GM18861 (cell line): ENCODE measurements at regions not wholly inside any gene's neighbourhood (a gene's known extent, or its start where the extent isn't known, plus 50 kb on each side); places are given as distances from the start of the nearest gene placed in this dataset.
"Not testable (repeated sequence)": the region's sequence is repeated elsewhere in the genome, so short reads cannot be mapped to it uniquely, and the experiment has no call there.

Experiments used
- ATAC-seq: cut with Tn5 transposase; IDR thresholded peaks from one replicate; pipeline ENCODE4 v1.9.1; 2021; ENCODE audit not compliant: unreplicated experiment

DNA sequence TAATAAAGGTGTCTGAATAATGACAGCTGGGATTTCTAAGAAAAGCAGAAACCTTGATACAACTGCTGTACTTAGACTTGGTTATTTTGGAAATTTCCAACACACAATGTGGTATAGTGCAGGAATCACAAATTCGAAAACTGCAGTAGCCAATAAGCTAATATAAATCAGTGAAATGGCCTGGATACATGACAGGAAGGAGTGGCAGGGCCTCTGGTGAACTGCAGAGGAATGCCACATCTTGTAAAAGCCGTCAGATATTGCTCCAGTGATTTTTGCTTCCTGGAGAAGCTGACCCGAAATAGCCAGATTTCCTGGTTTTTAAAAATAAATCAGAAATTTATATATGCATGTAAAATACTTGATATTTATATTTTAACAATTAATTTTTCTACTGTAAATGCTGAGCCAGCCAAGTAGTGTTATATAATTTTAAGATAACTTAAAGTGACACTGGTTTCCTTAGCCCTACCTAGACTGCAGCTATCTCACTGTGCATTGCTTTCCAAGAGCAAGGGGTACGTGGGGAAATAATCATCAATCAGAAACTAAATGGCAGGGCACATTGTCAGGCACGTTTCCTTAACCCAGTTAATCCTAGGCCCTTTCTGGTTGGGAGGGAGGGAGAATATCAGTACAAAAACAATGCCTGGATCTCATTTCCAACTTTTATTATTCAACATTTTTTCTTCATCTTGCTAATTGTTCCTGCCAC, 182.4 kb downstream of the RASEF start:
- no peak for ATAC-seq

DNA sequence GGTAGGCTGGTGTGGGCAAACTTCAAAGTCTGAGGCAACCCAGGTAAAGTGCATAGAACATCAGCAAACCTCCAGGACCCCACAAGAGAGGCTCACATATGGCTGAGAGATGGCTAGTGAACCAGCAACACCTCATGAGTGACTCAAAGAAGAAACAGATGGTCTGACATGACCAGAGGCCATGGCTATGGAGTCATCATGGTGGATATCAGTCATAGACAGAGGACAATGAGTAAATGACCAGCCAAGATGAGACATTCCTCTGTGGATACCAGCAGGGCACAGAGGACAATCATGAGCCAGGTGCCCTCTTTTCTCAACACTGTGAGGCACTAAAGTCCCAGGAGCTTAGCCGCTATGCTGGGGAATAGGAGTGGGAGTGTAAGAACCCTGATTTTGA, 180.8 kb downstream of the RASEF start:
- ATAC-seq = no peak

DNA sequence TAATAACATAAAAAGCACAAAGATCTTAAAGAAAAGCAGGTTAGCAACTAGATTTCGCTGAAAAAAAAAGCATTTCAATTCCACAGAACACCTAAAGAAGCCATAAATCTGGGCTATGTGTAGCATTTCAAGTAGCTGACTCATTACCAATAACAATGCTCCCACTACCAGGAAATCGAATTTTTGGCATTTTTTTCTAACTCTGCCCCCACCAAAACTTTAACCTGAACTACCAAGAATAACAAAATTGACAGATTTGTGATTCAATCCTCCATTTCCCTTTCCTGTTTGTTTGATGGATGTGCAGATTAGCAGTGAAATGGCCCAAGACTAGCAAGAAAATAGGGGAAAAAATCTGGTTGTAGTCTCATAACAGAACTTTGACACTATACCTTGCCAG, 180.2 kb downstream of the RASEF start:
- no peak for ATAC-seq

DNA sequence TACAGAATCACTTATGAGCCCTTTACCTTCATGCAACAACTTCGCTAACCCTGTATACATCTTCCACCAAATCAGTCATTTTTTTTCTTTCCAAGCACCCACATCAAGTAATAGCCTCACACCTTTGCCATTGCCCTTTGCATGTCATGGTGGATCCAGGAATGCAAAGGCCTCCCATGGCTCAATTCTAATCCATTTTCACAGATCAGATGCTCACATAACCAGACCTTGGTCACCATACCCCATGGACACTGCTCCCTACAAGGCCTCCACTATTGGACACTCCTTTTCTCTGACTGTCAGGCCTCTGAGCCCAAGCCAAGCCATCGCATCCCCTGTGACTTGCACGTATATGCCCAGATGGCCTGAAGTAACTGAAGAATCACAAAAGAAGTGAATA, 179.5 kb downstream of the RASEF start:
- ATAC-seq = no peak

DNA sequence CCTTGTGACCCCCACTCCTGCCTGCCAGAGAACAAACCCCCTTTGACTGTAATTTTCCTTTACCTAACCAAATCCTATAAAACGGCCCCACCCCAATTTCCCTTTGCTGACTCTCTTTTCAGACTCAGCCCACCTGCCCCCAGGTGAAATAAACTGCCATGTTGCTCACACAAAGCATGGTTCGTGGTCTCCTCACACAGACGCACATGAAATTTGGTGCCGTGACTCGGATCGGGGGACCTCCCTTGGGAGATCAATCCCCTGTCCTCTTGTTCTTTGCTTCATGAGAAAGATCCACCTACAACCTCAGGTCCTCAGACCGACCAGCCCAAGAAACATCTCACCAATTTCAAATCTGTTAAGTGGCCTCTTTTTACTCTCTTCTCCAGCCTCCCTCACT, 179.0 kb downstream of the RASEF start:
- ATAC-seq = not testable (repeated sequence)

DNA sequence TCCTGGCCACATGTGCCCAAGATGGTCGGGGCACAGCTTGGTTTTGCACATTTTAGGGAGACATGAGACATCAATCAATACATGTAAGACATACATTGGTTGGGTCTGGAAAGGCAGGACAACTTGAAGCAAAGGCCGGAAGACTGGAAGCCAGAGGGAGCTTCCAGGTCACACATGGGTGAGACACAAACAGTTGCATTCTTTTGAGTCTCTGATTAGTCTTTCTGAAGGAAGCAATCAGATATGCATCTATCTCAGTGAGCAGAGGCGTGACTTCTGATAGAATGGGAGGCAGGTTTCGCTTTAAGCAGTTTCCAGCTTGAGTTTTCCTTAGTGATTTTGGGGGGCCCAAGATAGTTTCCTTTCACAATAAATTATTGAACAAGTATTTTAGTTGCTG, 172.5 kb downstream of the RASEF start:
- ATAC-seq = no peak

DNA sequence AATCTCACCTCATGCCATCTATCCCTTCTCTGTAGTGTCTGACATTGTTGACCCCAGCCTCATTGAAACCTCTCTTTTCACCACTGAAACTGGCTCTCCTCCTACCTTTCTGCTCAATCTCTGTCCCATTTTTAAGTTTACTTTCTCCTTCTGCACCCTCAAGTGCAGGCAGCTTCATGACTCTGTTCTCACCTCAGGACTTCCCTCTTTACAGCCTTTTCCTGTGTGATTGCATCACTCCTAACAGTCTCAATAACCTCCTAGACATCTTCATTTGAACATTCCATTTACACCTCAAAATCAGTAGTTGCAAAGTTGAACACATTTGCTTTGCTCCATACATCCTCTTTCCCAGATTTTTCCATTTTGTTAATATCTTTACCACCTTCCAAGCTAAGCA, 172.1 kb downstream of the RASEF start:
- ATAC-seq = no peak

DNA sequence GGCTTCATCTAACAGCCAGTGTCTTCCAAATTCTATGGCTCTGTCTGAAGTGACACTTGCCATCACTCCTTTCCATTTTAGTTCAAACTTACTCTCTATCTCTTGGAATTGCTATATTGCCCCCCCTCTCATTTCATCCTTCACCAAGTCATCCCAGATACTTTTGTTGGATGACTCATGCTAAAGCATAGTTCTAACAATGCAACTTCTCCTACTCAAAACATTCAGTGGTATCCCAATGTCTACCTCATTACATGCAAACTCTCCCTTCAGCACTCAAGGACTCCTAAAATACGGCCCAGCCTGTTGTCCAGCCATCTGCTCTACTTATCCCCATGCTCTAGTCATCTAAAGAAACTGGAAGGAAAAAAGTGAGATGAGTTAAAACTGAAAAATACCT, 171.6 kb downstream of the RASEF start:
- ATAC-seq = no peak

DNA sequence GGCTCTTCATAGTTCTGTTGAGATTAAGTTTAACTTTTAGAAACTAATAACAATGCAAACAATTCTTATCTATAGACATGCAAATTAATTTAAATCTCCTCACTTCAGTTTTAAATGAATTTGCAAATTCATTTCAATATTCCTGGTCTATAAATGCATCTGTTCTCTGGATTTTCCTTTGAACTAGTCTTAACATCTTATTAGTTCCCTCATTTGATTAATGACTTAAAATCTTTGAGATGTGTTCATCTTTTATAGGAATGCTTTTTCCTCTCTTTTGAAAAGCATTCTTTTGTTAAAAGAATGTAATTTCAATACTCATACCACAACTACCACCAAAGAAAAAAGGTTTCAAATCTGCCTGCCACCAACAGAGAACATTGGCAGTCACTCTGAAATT, 169.4 kb downstream of the RASEF start:
- ATAC-seq = no peak

DNA sequence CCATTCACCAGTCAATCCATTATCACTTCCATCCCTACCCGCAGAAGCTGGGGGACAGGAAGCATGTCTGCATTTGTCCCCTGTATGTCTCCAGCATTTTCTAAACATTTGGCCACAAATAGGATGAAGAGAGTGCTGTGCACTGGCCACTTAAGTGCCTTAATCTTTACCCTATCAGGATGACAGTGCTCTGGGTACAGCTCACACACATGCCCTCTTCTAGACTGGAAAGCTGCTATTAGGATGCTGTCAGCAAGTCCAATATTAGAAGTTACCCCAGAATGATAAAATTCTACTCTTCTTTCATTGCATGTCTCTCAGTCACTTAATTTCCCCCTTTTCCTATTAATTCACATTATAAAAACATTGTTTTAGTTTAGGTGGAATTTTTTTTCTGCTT, 168.4 kb downstream of the RASEF start:
- ATAC-seq = no peak

DNA sequence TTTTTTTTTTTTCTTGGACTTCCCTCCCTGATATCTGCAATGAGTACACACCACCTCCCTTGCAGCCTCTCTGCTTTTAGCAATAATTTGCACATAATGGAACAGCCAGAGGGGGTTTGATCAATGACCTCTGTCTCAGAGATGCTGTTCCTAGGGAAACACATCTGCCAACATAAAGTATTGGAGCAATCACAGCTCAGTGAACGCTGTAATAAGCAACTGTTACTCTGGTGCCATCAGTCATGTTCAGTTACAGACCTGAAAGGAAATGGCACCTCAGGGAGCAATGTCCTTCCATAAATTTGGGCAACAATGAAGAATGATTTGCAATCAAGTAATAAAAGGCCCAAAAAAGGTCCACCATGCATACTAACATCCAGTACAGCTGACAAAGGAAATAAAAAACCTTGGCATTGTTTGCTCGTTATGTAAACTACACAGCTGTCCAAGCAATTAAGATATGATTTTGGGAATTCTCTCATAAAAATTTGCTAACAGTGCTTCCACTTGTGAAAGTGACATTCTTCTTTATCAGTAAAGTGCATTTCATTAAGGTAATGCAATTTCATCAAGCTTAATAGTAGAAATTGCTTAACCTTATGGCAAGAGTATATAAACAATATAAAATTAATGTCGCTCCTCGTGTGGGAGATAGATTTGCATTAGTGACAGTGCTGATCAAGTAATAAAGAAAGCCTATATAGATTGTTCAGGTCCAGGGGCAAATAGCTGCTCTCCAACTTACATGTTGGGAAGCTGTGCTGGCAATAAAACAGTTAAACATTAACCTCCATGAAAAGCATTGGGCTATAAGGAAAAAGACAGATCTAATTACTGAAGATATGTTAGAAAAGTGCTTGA, 167.8 kb downstream of the RASEF start:
- no peak for ATAC-seq

DNA sequence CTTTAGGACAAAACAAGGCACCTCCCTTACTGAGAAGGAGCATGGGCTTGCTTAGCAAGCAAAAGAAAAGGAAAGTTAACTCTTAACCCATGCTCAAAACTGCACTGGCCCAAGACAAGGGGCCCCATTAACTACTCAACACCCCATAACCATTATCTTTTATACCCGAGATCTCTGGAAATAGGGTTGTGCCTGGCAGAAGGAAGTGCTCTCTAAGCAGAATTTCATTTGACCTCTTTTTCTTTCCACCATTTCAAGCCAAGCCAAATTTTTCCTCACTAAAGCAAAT, 167.2 kb downstream of the RASEF start:
- no peak for ATAC-seq

DNA sequence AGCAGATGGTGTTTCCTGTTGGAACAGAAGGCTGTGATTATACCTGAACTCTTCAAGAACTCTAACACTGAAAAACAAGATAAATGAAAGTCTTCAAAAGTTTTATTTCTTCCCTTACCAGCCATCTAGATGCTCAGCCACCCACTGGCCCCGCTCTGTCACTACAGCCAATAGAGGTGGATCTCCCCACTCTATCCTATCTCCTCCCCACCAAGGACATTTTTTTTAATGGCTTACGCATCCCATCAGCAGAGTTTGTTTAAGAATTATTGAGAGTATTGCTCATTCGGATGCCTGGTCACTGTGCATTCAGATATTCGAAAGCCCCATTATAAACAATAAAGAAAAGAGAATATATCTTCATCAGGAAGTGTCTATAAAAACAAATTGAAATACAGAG, 159.4 kb downstream of the RASEF start:
- ATAC-seq = no peak

DNA sequence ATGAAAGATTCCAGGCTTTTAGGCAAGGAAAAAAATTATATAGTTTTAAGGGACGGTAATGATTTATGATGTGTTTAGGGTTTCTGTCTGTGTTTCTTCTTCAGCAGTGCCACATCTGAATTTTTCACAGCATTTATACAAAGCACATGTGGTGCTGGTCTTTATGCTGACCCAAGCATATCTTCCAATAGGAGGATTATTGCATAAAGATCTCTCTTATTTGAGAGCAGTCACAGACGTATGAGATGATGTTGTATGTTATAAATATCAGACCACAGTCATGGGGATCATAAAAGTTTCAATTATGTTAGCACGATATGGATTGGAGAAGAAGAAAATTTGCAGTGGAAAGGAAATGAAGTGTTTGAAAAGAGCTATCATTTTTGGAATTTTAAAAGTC, 150.9 kb downstream of the RASEF start:
- ATAC-seq = no peak

DNA sequence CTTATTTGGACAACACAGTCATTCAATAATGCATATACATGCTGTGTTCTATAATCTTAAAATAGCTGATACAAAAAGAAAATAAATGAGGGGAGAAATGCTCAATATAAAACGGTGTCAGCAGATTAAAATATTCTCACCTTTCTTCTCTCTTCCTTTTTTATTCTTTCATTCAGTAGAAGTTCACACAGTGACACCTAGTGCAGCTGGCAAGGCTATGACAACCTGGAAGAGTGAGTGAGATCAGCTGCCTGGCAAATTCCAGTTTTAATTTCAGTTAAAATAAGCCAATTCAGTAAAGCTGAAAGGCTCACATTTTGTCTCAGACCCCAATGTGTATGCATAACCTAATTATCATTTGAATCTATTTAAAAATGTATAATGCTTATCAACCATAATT, 150.3 kb downstream of the RASEF start:
- ATAC-seq = no peak

DNA sequence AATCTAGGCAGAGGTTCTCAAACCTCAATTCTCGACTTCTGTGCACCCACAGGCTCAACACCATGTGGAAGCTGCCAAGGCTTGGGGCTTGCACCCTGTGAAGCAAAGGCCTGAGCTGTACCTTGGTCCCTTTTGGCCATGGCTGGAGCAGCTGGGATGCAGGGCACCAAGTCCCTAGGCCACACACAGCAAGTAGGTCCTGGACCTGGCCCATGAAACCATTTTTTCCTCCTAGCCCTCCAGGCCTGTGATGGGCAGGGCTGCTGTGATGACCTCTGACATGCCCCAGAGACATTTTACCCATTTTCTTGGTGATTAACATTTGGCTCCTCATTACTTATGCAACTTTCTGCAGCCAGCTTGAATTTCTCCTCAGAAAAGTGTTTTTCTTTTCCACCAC, 146.7 kb downstream of the RASEF start:
- not testable (repeated sequence) for ATAC-seq

DNA sequence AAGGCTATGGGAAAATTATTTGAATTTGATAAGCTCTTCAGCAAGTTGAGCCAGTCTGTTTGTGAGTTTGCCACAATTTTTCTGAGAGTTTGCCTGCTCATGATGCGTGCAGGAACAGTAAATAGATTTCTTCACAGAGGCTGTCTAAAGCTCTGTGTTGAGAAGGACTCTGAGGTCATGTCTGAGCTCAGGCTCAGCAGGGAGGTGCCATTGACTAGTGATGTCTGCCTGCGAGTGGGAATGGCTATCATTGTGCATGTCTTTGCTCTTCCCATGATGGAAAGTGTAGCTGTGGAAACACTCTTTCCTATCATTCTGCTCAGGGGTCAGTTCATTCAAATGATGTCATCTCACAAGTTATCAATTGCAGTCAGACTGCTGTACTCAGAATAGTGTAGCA, 142.8 kb downstream of the RASEF start:
- ATAC-seq = no peak

DNA sequence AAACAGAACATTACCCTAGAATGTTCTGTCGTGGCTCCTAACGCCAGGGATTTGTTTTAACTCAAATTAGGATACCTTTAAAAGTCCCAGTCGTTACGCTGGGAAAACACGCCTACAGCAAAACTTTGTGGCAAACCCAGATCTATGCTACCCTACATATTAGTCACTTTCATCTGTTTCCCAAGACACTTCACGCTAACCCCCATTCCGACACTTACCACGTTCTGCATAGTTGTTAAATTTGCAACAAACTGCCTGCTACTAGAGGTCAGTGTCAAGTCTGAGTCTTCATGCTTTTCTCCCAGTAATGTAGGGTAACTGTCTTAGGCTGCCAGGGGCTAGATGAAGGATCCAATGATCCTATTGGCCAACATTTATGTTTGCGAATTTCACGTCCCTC, 140.3 kb downstream of the RASEF start:
- no peak for ATAC-seq

DNA sequence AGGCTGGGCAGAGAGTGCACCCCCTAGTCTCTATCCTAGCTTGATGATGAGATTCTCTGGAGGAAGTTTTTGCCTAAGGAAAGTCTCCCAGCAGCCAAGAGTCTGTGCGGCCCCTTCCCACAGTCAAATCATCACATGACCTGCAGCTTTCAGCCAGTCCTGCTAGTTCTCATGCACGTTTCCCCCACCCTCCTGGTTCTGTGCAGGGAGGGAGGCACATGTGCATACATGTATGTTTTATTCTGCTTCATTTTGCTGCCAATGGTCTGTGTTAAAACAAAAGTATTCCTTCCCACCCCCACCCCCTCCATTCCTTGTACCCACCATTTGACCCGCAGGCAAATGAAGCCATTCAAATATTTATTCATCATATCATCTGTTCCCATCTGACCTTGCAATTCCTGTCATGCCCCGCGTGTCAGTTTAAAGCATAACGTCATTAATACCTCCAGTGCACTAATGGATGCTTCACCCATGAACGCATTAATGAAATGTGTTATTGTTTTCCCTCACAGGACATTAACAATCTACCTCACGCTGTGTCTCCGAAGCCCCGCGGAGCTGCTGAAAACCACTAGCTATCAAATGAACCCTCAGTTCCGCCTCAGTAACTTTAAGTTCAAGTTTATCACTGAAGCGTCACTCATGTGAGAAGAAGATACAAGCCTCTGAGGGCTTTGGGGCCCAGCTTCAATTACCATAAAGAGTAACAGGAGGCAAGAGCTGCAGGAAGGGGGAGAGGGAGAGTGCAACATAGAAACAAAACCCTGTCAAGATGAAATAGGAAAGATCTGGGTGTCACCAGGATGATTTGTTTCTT, 139.6 kb downstream of the RASEF start:
- ATAC-seq = no peak

DNA sequence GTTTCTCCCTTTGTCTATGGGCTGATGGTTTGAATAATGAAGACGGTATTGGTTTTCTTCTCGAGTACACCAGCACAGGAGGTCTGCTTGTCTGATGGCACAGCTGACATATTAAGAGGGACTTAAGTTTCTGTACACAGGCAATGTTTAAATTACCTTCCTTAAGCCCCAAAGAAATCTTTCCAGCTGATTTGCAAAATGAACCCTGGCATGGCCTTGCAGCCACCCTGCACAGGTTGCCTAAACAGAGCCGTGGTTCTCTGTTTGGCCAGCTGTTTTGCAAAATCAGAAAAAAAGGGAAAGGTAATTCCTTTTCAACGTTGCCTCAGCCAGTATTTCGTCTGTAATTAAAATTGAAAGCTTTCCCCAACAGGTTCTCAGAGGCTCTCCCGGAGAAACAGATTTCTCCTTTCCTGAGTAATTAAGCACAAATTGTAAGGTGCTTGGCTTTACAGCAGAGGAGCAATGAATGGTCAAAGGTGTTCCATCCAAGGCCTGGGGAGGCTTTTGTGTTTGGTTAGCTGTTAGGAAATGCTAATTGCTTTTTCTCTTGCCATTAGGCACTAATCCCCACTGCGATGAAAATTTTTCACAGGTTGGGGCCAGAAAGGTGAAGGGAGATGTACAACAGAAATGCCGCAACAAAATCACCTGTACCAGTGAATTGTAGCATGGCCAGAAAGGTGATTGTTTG, 138.9 kb downstream of the RASEF start:
- no peak for ATAC-seq
